Heart left ventricle (tissue), 16 donors: ENCODE measurements at regions not wholly inside any gene's neighbourhood (a gene's known extent, or its start where the extent isn't known, plus 50 kb on each side); places are given as distances from the start of the nearest gene placed in this dataset.

Experiments used
- ATAC-seq, 4 donors: fragments of 200-7000 bp; cut with Tn5 transposase; one replicate each; pipeline ENCODE4 v1.9.1; 2020 to 2022; ENCODE audit warnings: moderate library complexity in 4 of 4, mild to moderate bottlenecking in 3 of 4, moderate number of reproducible peaks in 1 of 4
- DNase-seq, 5 donors: peaks; one replicate each; pipeline ENCODE4 v3.0.0-alpha.2; 2020
- H3K27ac ChIP-seq, 12 donors: fragments of 200-600 bp; sonication (generic) in 4 of 12; one replicate each; pipeline versions ENCODE4 v1.5.0 to v1.8.0; 2016 to 2022; ENCODE audit warnings: mild to moderate bottlenecking in 2 of 12
- H3K27me3 ChIP-seq, 9 donors: fragments of 200-600 bp; sonication (generic) in 2 of 9; one replicate each; pipeline versions ENCODE4 v1.5.1 to v1.8.0; 2016 to 2022; ENCODE audit warnings: mild to moderate bottlenecking in 3 of 9
- H3K36me3 ChIP-seq, 9 donors: fragments of 200-600 bp; sonication (generic) in 2 of 9; one replicate each; pipeline versions ENCODE4 v1.5.0 to v1.8.0; 2018 to 2022; ENCODE audit warnings: mild to moderate bottlenecking in 2 of 9
- H3K4me1 ChIP-seq, 12 donors: fragments of 200-600 bp; sonication (generic) in 4 of 12; one replicate each; pipeline versions ENCODE4 v1.5.0 to v1.8.0; 2016 to 2022; ENCODE audit warnings: mild to moderate bottlenecking in 3 of 12
- H3K4me3 ChIP-seq, 12 donors: fragments of 200-600 bp; sonication (generic) in 4 of 12; one replicate each; pipeline versions ENCODE4 v1.5.0 to v1.8.0; 2017 to 2022; ENCODE audit warnings: mild to moderate bottlenecking in 9 of 12, moderate library complexity in 4 of 12
- H3K9me3 ChIP-seq, 12 donors: fragments of 200-600 bp; sonication (generic) in 4 of 12; one replicate each; pipeline versions ENCODE4 v1.5.0 to v1.8.0; 2016 to 2022; ENCODE audit warnings: mild to moderate bottlenecking in 1 of 12
- CTCF ChIP-seq, 12 donors: fragments of 200-600 bp; sonication (generic) in 4 of 12; IDR thresholded peaks; one replicate each; pipeline versions ENCODE4 v1.5.0 to v1.8.0; 2018 to 2022; ENCODE audit warnings: antibody characterized with exemption in 12 of 12, mild to moderate bottlenecking in 5 of 12
- POLR2A ChIP-seq, 2 donors: fragments of 450-650 bp; IDR thresholded peaks; one replicate each; pipeline ENCODE4 v1.6.1; 2017; ENCODE audit warnings: antibody characterized with exemption in 2 of 2, mild to moderate bottlenecking in 2 of 2, moderate library complexity in 2 of 2
- WGBS, 4 donors: extraction: QIAGEN DNeasy Blood & Tissue Kit in 2 of 4; methylation state at CpG; one replicate each; pipeline versions ENCODE4 v1.1.5 to v1.1.7; 2013 to 2018; 5-methylcytosine and 5-hydroxymethylcytosine counted together
- intact Hi-C, 10 donors: fragments of 100-400 bp; cut with DNase I; formaldehyde crosslinking; loops; one replicate each; pipeline versions ENCODE4 v1.11.1 to v1.14.2; 2022
- donor health status: ischemic (EF 13 %, LVEDD 7.1; RV severe dilation, severe dysfunction).
- donor health status: healthy with polysubstance abuse.
- donor health status: DM: no; HTN: yes; CAD: no.
- donor health status: DM: no; HTN: no; CAD: no.
- donor health status: ischemic (EF 25% LVEDD 6.9; RV normal size, moderate dysfunction).
- donor health status: ischemic (EF 25% LVEDD 5.7; RV mildly dilated, moderate dysfunction).
- donor health status: healthy.
- donor health status: DM: yes; HTN: yes; CAD: no.
- donor health status: ischemic (EF 35%, LVEDD 5.7; RV mildly dilated, moderate dysfunction).
- donor health status: nonischemic (EF 11% LVEDD 7.7; RV severe dilation, severe dysfunction).
- donor health status: DM: yes; HTN: yes; CAD: no.
- donor health status: PGD.
- donor health status: ischemic (EF 29% LVEDD 5.4; RV normal size, mild dysfunction).
- donor health status: nonischemic (EF 23%, LVEDD 6.1; RV moderate dilation, normal function).

GRCh38 chr1:199010492-199010891 is 371.7 kb downstream of the PTPRC start:
- Histone ChIP-seq H3K36me3 (no peaks in the 10 kb centered on the region), H3K4me3 (no peak overlapping the region), H3K4me1 (peaks cover 0 to 23% (median 11%) of the 10 kb centered on the region in 12 donors), H3K27ac (no peak overlapping the region), H3K27me3 (no peaks in the 10 kb centered on the region), H3K9me3 (no peaks in the 10 kb centered on the region)
- intact Hi-C loops: loop anchor here in 1 of 10 donors (1.0 kb wide), 1 partner anchor 26 kb away; no protein-coding TSS in a partner anchor
- 69 to 71% (median 71%) methylated on average over 4 of the region's 4 CpGs for WGBS, 4 donors
- TF ChIP-seq POLR2A (IDR thresholded peaks at IDR 0.05) (no peak), CTCF (IDR thresholded peaks at IDR 0.05) (no peak)
- ATAC-seq (no peak), DNase-seq (no peak)

GRCh38 chr1:199010933-199011332 is 372.1 kb downstream of the PTPRC start:
- WGBS, 4 donors: 64 to 72% (median 71%) methylated on average over 2 of the region's 2 CpGs
- no peak for ATAC-seq
- no peak for DNase-seq
- Histone ChIP-seq H3K4me1 (peaks cover 0 to 23% (median 11%) of the 10 kb centered on the region in 12 donors), H3K27me3 (no peaks in the 10 kb centered on the region), H3K36me3 (no peaks in the 10 kb centered on the region), H3K9me3 (no peaks in the 10 kb centered on the region), H3K4me3 (no peak overlapping the region), H3K27ac (no peak overlapping the region)
- intact Hi-C loops: loop anchor here in 1 of 10 donors (1.0 kb wide), 1 partner anchor 25 kb away; no protein-coding TSS in a partner anchor
- TF ChIP-seq CTCF (IDR thresholded peaks at IDR 0.05) (no peak), POLR2A (IDR thresholded peaks at IDR 0.05) (no peak)

GRCh38 chr1:199015799-199016198 is 377.0 kb downstream of the PTPRC start:
- Histone ChIP-seq H3K27ac (no peak overlapping the region), H3K9me3 (no peaks in the 10 kb centered on the region), H3K36me3 (no peaks in the 10 kb centered on the region), H3K4me3 (no peak overlapping the region), H3K4me1 (no peaks in the 10 kb centered on the region), H3K27me3 (no peaks in the 10 kb centered on the region)
- no peak for ATAC-seq
- WGBS, 4 donors: 88 to 93% (median 90%) methylated on average over 2 of the region's 2 CpGs
- intact Hi-C loops: no loop called here
- no peak for DNase-seq
- TF ChIP-seq CTCF (IDR thresholded peaks at IDR 0.05) (no peak), POLR2A (IDR thresholded peaks at IDR 0.05) (no peak)

- no peak for DNase-seq
- Histone ChIP-seq H3K9me3 (no peaks in the 10 kb centered on the region), H3K4me1 (no peaks in the 10 kb centered on the region), H3K36me3 (no peaks in the 10 kb centered on the region), H3K4me3 (no peak overlapping the region), H3K27me3 (no peaks in the 10 kb centered on the region), H3K27ac (no peak overlapping the region)
- 93 to 98% (median 96%) methylated on average over 2 of the region's 2 CpGs for WGBS, 4 donors
- intact Hi-C loops: no loop called here
- ATAC-seq: no peak
- TF ChIP-seq CTCF (IDR thresholded peaks at IDR 0.05) (no peak), POLR2A (IDR thresholded peaks at IDR 0.05) (no peak)
Measured at GRCh38 chr1:199018471-199019135, 379.8 kb downstream of the PTPRC start.
